GM18498 (cell line): ENCODE measurements at regions not wholly inside any gene's neighbourhood (a gene's known extent, or its start where the extent isn't known, plus 50 kb on each side); places are given as distances from the start of the nearest gene placed in this dataset.

Source experiments
- ATAC-seq: cut with Tn5 transposase; IDR thresholded peaks from one replicate; pipeline ENCODE4 v1.9.1; 2021; ENCODE audit warnings: mild to moderate bottlenecking, moderate library complexity; ENCODE audit not compliant: unreplicated experiment

- no peak for ATAC-seq
Observed at GRCh38 chr2:66041902-66042657, 392.8 kb upstream of the MEIS1 start.

- no peak for ATAC-seq
Observed at GRCh38 chr2:66036948-66037347, 398.0 kb upstream of the MEIS1 start.

- ATAC-seq: no peak
Observed at GRCh38 chr2:66034467-66034866, 400.5 kb upstream of the MEIS1 start.

- no peak for ATAC-seq
Observed at GRCh38 chr2:66032226-66032775, 402.6 kb upstream of the MEIS1 start.

GRCh38 chr2:66031236-66031635 lies 403.7 kb upstream of the MEIS1 start:
- no peak for ATAC-seq

GRCh38 chr2:66030553-66030952 lies 404.4 kb upstream of the MEIS1 start:
- ATAC-seq: no peak

- no peak for ATAC-seq
Observed at GRCh38 chr2:66024391-66024790, 410.5 kb upstream of the MEIS1 start.

- ATAC-seq: no peak
Observed at GRCh38 chr2:66021296-66021695, 413.6 kb upstream of the MEIS1 start.

GRCh38 chr2:66017763-66018162 lies 417.2 kb upstream of the MEIS1 start:
- ATAC-seq: no peak

- ATAC-seq: no peak
Observed at GRCh38 chr2:66014450-66014849, 420.5 kb upstream of the MEIS1 start.

GRCh38 chr2:66013456-66013855 lies 421.5 kb upstream of the MEIS1 start:
- no peak for ATAC-seq

GRCh38 chr2:66003931-66004330 lies 431.0 kb upstream of the MEIS1 start:
- ATAC-seq: no peak

GRCh38 chr2:66001538-66001937 lies 433.4 kb upstream of the MEIS1 start:
- ATAC-seq: no peak

GRCh38 chr2:66000901-66001300 lies 434.0 kb upstream of the MEIS1 start:
- no peak for ATAC-seq

GRCh38 chr2:65999796-66000195 lies 435.1 kb upstream of the MEIS1 start:
- ATAC-seq: no peak

- no peak for ATAC-seq
Observed at GRCh38 chr2:65999103-65999502, 435.8 kb upstream of the MEIS1 start.

GRCh38 chr2:65997961-65998360 lies 437.0 kb upstream of the MEIS1 start:
- no peak for ATAC-seq

- no peak for ATAC-seq
Observed at GRCh38 chr2:65992198-65992554, 442.7 kb upstream of the MEIS1 start.

- no peak for ATAC-seq
Observed at GRCh38 chr2:65991381-65992197, 443.3 kb upstream of the MEIS1 start.

GRCh38 chr2:65985986-65986385 lies 448.9 kb upstream of the MEIS1 start:
- no peak for ATAC-seq

GRCh38 chr2:65980531-65980930 lies 454.4 kb upstream of the MEIS1 start:
- no peak for ATAC-seq

GRCh38 chr2:65979446-65979845 lies 455.5 kb upstream of the MEIS1 start:
- no peak for ATAC-seq
